Brain microvascular endothelial cell (primary cell): ENCODE measurements at regions not wholly inside any gene's neighbourhood (a gene's known extent, or its start where the extent isn't known, plus 50 kb on each side); places are given as distances from the start of the nearest gene placed in this dataset.

Experiments used
- DNase-seq: peaks from one replicate; pipeline ENCODE4 v3.0.0-alpha.2; 2020
- H3K27ac ChIP-seq: fragments of 250-450 bp; sonication (Bioruptor Pico); 2 replicates; pipeline ENCODE4 v1.5.1; 2020; ENCODE audit warnings: mild to moderate bottlenecking, moderate library complexity
- H3K27me3 ChIP-seq: fragments of 250-450 bp; sonication (Bioruptor Pico); replicated peaks from 2 replicates; pipeline ENCODE4 v1.5.1; 2020; ENCODE audit warnings: mild to moderate bottlenecking
- H3K36me3 ChIP-seq: fragments of 250-450 bp; sonication (Bioruptor Pico); replicated peaks from 2 replicates; pipeline ENCODE4 v1.5.1; 2020; ENCODE audit warnings: mild to moderate bottlenecking
- H3K4me3 ChIP-seq: 2 replicates; pipeline ENCODE4 v1.5.1; 2011; ENCODE audit warnings: low read depth, mild to moderate bottlenecking, control low read depth, low read length, moderate library complexity
- in situ Hi-C: cut with HindIII; loops from 2 replicates; pipeline ENCODE4 v1.10.0; 2017; ENCODE audit warnings: low sequenced_read_pairs, low pct_ligation_motif_present
- TF ChIP-seq, protein P1 (sequence below): IDR thresholded peaks from 2 replicates; pipeline ENCODE4 v1.5.1; 2011; ENCODE audit warnings: low read depth, mild to moderate bottlenecking, moderate library complexity, low read length, control low read depth, inconsistent platforms; ENCODE audit errors: missing control alignments

DNA sequence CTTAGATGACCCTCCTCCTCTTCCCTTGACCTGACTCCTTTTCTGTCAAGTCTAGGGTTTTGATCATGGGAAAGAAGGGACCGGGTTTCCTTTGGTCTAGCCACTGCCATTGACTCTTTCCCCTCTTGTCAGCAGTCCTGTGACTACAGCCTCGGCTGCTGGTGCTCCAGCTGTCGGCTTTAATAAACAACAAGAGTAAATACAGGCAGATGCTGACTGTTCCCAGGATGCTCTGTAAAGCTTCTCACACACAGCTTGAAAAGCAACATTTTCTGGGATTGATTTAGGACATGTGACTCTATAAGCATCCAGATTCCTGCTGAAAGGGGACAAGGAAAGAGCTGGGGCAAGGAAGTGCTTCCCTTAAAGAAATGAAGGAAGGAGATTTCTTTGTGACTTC, 53.5 kb upstream of the CTTNBP2NL start:
- no peak overlapping the region for H3K27ac ChIP-seq
- DNase-seq, result no peak
- no peak overlapping the region for H3K4me3 ChIP-seq
- H3K27me3 ChIP-seq, result peaks cover 3% of the 10 kb centered on the region
- H3K36me3 ChIP-seq, result no peaks in the 10 kb centered on the region
- TF ChIP-seq, protein P1, sequence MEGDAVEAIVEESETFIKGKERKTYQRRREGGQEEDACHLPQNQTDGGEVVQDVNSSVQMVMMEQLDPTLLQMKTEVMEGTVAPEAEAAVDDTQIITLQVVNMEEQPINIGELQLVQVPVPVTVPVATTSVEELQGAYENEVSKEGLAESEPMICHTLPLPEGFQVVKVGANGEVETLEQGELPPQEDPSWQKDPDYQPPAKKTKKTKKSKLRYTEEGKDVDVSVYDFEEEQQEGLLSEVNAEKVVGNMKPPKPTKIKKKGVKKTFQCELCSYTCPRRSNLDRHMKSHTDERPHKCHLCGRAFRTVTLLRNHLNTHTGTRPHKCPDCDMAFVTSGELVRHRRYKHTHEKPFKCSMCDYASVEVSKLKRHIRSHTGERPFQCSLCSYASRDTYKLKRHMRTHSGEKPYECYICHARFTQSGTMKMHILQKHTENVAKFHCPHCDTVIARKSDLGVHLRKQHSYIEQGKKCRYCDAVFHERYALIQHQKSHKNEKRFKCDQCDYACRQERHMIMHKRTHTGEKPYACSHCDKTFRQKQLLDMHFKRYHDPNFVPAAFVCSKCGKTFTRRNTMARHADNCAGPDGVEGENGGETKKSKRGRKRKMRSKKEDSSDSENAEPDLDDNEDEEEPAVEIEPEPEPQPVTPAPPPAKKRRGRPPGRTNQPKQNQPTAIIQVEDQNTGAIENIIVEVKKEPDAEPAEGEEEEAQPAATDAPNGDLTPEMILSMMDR, result no peak
- in situ Hi-C loops, result no loop called here

DNA sequence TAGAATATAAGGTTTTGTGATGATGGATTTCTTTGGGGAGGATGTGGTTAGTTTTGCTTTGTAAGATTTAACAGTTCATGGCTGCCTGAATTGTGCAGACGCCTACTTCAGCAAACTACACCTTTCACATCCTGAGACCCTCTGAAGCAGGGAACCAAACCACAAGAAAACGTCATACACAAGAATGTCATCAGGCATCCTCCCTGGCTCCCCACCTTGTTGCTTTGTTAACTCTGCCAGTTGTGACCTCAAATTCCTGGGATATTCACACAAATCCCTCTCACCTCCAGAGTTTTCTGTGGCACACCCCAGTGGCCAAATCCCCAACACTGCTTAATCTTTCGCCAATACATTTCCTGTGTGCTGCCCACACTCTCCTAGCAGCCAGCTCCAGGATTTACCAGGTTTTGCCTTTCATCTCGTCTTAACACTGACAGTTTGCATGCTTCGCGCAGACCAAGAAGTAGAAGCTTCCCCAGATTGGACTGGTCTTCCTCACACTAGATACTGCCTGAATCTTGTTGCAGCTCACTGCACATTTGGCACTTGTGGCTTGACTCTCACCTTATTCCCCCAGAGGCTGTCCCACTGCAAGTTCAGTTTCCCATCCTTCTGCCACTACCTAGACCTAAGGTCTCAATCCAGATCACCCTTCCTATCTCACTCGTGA, 51.1 kb upstream of the CTTNBP2NL start:
- TF ChIP-seq, protein P1, result no peak
- no peak overlapping the region for H3K4me3 ChIP-seq
- no peak overlapping the region for H3K27ac ChIP-seq
- H3K36me3 ChIP-seq, result no peaks in the 10 kb centered on the region
- peaks cover 3% of the 10 kb centered on the region for H3K27me3 ChIP-seq
- in situ Hi-C loops, result no loop called here
- no peak for DNase-seq
